Panc1 (cell line): ENCODE measurements at regions not wholly inside any gene's neighbourhood (a gene's known extent, or its start where the extent isn't known, plus 50 kb on each side); places are given as distances from the start of the nearest gene placed in this dataset.

Experiments
- TF ChIP-seq, protein P1 (sequence below): fragments of 450-650 bp; IDR thresholded peaks from 2 replicates; pipeline ENCODE4 v1.5.1; 2017; ENCODE audit warnings: mild to moderate bottlenecking
- TF ChIP-seq, protein P2 (sequence below), 2 experiments: IDR thresholded peaks; 2 replicates each; pipeline ENCODE4 v1.6.1; 2011 to 2012; ENCODE audit warnings: low read depth in 2 of 2, control low read depth in 1 of 2, low read length in 1 of 2, mild to moderate bottlenecking in 1 of 2, moderate library complexity in 1 of 2; ENCODE audit not compliant: insufficient read depth in 1 of 2

DNA sequence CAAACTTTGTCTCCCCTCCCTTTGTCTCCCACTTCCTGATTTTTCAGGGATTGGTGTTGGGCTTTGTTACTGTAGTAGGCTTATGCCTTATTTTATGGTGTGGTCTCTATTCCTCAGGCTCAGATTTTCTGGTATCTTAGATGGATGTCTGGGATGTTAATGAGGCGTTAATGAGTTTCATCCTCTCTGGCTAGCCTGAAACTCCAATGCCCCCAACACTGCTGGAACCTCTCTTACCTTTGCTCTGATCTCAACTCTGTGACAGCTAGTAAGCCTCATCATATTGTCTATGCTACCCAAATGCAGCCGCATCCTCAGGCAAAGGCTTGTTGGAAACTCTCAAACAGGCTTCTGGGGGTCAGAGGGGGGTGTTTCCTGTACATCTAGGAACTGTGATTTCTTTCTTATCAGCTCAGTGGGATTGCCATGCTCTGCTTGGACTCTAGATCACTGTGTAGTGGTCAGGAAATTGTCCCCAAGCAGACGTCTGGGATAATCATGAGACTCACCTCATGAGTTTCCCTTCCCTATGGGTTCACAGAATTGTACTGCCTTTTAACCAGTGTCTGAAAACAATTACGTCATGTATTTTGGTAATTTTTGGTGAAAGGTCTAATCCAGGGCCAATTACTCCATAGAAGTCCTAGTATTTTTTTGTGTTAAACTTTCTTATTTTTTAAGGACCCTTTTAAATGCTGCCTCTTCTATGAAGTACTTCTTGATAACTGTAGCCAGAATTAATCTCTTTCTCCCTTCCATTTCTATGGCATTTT lies 88.8 kb upstream of the TRPC7 start:
- TF ChIP-seq, protein P1, sequence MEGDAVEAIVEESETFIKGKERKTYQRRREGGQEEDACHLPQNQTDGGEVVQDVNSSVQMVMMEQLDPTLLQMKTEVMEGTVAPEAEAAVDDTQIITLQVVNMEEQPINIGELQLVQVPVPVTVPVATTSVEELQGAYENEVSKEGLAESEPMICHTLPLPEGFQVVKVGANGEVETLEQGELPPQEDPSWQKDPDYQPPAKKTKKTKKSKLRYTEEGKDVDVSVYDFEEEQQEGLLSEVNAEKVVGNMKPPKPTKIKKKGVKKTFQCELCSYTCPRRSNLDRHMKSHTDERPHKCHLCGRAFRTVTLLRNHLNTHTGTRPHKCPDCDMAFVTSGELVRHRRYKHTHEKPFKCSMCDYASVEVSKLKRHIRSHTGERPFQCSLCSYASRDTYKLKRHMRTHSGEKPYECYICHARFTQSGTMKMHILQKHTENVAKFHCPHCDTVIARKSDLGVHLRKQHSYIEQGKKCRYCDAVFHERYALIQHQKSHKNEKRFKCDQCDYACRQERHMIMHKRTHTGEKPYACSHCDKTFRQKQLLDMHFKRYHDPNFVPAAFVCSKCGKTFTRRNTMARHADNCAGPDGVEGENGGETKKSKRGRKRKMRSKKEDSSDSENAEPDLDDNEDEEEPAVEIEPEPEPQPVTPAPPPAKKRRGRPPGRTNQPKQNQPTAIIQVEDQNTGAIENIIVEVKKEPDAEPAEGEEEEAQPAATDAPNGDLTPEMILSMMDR = no peak
- TF ChIP-seq, protein P2, sequence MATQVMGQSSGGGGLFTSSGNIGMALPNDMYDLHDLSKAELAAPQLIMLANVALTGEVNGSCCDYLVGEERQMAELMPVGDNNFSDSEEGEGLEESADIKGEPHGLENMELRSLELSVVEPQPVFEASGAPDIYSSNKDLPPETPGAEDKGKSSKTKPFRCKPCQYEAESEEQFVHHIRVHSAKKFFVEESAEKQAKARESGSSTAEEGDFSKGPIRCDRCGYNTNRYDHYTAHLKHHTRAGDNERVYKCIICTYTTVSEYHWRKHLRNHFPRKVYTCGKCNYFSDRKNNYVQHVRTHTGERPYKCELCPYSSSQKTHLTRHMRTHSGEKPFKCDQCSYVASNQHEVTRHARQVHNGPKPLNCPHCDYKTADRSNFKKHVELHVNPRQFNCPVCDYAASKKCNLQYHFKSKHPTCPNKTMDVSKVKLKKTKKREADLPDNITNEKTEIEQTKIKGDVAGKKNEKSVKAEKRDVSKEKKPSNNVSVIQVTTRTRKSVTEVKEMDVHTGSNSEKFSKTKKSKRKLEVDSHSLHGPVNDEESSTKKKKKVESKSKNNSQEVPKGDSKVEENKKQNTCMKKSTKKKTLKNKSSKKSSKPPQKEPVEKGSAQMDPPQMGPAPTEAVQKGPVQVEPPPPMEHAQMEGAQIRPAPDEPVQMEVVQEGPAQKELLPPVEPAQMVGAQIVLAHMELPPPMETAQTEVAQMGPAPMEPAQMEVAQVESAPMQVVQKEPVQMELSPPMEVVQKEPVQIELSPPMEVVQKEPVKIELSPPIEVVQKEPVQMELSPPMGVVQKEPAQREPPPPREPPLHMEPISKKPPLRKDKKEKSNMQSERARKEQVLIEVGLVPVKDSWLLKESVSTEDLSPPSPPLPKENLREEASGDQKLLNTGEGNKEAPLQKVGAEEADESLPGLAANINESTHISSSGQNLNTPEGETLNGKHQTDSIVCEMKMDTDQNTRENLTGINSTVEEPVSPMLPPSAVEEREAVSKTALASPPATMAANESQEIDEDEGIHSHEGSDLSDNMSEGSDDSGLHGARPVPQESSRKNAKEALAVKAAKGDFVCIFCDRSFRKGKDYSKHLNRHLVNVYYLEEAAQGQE (IDR thresholded peaks at IDR 0.05; ENCODE audit: insufficient read depth in 1 of 2, low read depth in 2 of 2, low read length in 1 of 2) = no peak
